Panc1 (cell line): ENCODE measurements at regions not wholly inside any gene's neighbourhood (a gene's known extent, or its start where the extent isn't known, plus 50 kb on each side); places are given as distances from the start of the nearest gene placed in this dataset.

Experiments
- CTCF ChIP-seq: fragments of 450-650 bp; IDR thresholded peaks from 2 replicates; pipeline ENCODE4 v1.5.1; 2017; ENCODE audit warnings: mild to moderate bottlenecking
- POLR2AphosphoS5 ChIP-seq: IDR thresholded peaks from 2 replicates; pipeline ENCODE4 v1.6.1; 2012; ENCODE audit warnings: mild to moderate bottlenecking, low read depth, low read length, moderate library complexity
- TCF7L2 ChIP-seq: IDR thresholded peaks from 2 replicates; pipeline ENCODE4 v1.6.1; 2011; ENCODE audit warnings: mild to moderate bottlenecking, low read depth, low read length, inconsistent platforms

- no peak for TF ChIP-seq CTCF
- no peak for TF ChIP-seq TCF7L2
- TF ChIP-seq POLR2AphosphoS5 = no peak
Measured at GRCh38 chr12:93322784-93323183, 54.9 kb upstream of the NUDT4 start.
